ENCODE measurements at regions not wholly inside any gene's neighbourhood (a gene's known extent, or its start where the extent isn't known, plus 50 kb on each side); places are given as distances from the start of the nearest gene placed in this dataset.

- TF ChIP-seq, protein P1, sequence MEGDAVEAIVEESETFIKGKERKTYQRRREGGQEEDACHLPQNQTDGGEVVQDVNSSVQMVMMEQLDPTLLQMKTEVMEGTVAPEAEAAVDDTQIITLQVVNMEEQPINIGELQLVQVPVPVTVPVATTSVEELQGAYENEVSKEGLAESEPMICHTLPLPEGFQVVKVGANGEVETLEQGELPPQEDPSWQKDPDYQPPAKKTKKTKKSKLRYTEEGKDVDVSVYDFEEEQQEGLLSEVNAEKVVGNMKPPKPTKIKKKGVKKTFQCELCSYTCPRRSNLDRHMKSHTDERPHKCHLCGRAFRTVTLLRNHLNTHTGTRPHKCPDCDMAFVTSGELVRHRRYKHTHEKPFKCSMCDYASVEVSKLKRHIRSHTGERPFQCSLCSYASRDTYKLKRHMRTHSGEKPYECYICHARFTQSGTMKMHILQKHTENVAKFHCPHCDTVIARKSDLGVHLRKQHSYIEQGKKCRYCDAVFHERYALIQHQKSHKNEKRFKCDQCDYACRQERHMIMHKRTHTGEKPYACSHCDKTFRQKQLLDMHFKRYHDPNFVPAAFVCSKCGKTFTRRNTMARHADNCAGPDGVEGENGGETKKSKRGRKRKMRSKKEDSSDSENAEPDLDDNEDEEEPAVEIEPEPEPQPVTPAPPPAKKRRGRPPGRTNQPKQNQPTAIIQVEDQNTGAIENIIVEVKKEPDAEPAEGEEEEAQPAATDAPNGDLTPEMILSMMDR (IDR thresholded peaks at IDR 0.05), result no peak
- Mint-ChIP-seq H3K4me1 (ENCODE audit: unreplicated experiment) (peaks cover 24% of the 10 kb centered on the region), H3K4me3 (ENCODE audit: unreplicated experiment) (no peak overlapping the region), H3K36me3 (ENCODE audit: unreplicated experiment) (no peaks in the 10 kb centered on the region), H3K9me3 (ENCODE audit: unreplicated experiment) (no peaks in the 10 kb centered on the region), H3K27me3 (ENCODE audit: unreplicated experiment) (no peaks in the 10 kb centered on the region), H3K27ac (ENCODE audit: unreplicated experiment) (no peak overlapping the region)
- no peak for DNase-seq (ENCODE audit: extremely low spot score, unreplicated experiment)
Measured at GRCh38 chr6:113129991-113130390, 727.2 kb upstream of the MARCKS start.

DNA sequence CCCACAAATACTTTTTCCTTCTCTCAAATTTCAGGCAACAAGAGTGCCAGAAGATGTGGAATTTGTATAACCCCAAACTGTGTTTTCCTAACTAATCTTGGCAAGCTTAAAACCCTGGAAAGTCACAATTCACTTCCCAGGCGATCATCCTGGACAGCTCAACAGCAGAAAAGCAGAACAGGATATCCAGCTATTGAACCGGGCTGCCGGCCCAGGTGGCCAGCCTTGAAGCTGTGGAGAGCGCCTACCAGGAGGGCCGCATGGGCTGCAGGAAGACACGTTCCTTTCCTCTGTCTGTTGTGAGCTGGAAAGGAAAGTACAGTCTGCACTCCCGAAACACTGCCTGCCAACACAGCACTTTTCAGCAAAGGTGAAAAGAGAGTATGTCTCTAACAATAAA, 719.7 kb upstream of the MARCKS start:
- H3K27ac Mint-ChIP-seq (ENCODE audit: unreplicated experiment), result peak overlapping the region; percentile 83
- H3K9me3 Mint-ChIP-seq (ENCODE audit: unreplicated experiment), result peaks cover 5% of the 10 kb centered on the region
- H3K27me3 Mint-ChIP-seq (ENCODE audit: unreplicated experiment), result no peaks in the 10 kb centered on the region
- TF ChIP-seq, protein P1 (IDR thresholded peaks at IDR 0.05), result no peak
- peaks cover 18% of the 10 kb centered on the region for H3K4me1 Mint-ChIP-seq (ENCODE audit: unreplicated experiment)
- DNase-seq (ENCODE audit: extremely low spot score, unreplicated experiment), result no peak
- H3K36me3 Mint-ChIP-seq (ENCODE audit: unreplicated experiment), result peaks cover 2% of the 10 kb centered on the region
- no peak overlapping the region for H3K4me3 Mint-ChIP-seq (ENCODE audit: unreplicated experiment)

GRCh38 chr6:113140721-113141120, 716.4 kb upstream of the MARCKS start:
- Mint-ChIP-seq H3K9me3 (ENCODE audit: unreplicated experiment) (peaks cover 5% of the 10 kb centered on the region), H3K36me3 (ENCODE audit: unreplicated experiment) (peaks cover 2% of the 10 kb centered on the region), H3K27ac (ENCODE audit: unreplicated experiment) (no peak overlapping the region), H3K4me1 (ENCODE audit: unreplicated experiment) (peaks cover 19% of the 10 kb centered on the region), H3K4me3 (ENCODE audit: unreplicated experiment) (no peak overlapping the region), H3K27me3 (ENCODE audit: unreplicated experiment) (no peaks in the 10 kb centered on the region)
- DNase-seq (ENCODE audit: extremely low spot score, unreplicated experiment), result no peak
- TF ChIP-seq, protein P1 (IDR thresholded peaks at IDR 0.05), result no peak

DNA sequence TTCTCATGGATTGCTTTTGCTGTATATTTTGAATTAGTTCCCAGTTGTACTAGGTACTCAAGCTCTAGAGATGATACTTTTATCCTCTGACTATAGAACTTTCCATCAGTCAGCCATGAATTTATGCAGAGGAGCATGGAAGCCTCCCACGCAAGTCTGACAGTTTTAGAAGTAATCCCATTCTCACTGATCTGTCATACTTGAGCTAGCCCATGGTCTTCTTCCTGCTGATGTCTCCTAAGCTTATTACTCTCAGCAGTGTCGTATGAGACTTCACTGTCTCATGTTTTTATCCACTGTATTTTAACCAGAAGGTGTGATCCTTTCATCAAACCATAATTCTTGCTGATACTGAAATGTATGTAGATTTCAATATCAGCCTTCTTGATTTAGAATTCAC, 715.2 kb upstream of the MARCKS start:
- peaks cover 2% of the 10 kb centered on the region for H3K36me3 Mint-ChIP-seq (ENCODE audit: unreplicated experiment)
- no peaks in the 10 kb centered on the region for H3K27me3 Mint-ChIP-seq (ENCODE audit: unreplicated experiment)
- TF ChIP-seq, protein P1 (IDR thresholded peaks at IDR 0.05), result no peak
- H3K4me1 Mint-ChIP-seq (ENCODE audit: unreplicated experiment), result peaks cover 23% of the 10 kb centered on the region
- H3K4me3 Mint-ChIP-seq (ENCODE audit: unreplicated experiment), result no peak overlapping the region
- H3K27ac Mint-ChIP-seq (ENCODE audit: unreplicated experiment), result no peak overlapping the region
- DNase-seq (ENCODE audit: extremely low spot score, unreplicated experiment), result no peak
- peaks cover 5% of the 10 kb centered on the region for H3K9me3 Mint-ChIP-seq (ENCODE audit: unreplicated experiment)

DNA sequence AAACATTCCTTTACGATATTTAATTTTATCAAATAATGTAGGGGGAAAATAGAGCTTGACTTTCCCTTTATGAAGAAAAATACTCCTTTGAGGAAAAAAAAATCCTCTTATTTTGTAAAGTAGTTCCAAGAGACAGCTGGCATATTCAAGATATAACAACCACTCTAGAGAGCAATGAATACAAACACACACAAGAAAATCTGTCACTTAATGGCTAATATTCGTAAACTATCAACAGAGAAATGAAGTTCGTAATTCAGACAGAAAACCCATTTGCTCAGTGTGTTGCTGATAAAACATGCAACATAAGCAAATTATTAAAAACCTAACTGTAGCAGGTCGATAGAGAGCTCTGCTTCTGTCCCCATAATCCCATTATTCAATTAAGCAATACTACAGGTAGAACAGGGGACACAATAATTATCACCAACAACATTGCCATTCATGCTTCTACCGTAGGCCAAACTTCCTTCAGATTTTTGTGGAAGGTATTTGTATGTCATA, 714.4 kb upstream of the MARCKS start:
- Mint-ChIP-seq H3K4me1 (ENCODE audit: unreplicated experiment) (peaks cover 23% of the 10 kb centered on the region), H3K36me3 (ENCODE audit: unreplicated experiment) (peaks cover 2% of the 10 kb centered on the region), H3K4me3 (ENCODE audit: unreplicated experiment) (no peak overlapping the region), H3K27ac (ENCODE audit: unreplicated experiment) (no peak overlapping the region), H3K9me3 (ENCODE audit: unreplicated experiment) (peaks cover 5% of the 10 kb centered on the region), H3K27me3 (ENCODE audit: unreplicated experiment) (no peaks in the 10 kb centered on the region)
- no peak for DNase-seq (ENCODE audit: extremely low spot score, unreplicated experiment)
- TF ChIP-seq, protein P1 (IDR thresholded peaks at IDR 0.05), result no peak

All from osteocyte (in vitro differentiated cells).